Stimulated activated CD4-positive, alpha-beta T cell treated with anti-CD3 and anti-CD28 coated beads, Interleukin-12 subunit alpha, Interleukin-12 subunit beta, amount 100 ng/mL, for 24 hours (primary cell): ENCODE measurements at regions not wholly inside any gene's neighbourhood (a gene's known extent, or its start where the extent isn't known, plus 50 kb on each side); places are given as distances from the start of the nearest gene placed in this dataset.
"Not testable (repeated sequence)": the region's sequence is repeated elsewhere in the genome, so short reads cannot be mapped to it uniquely, and the experiment has no call there.

Experiments used
- DNase-seq, 2 experiments: peaks; one replicate each; pipeline ENCODE4 v3.0.0-alpha.2; 2020; ENCODE audit warnings: low read depth in 2 of 2

- no peak for DNase-seq
These were observed 321.4 kb upstream of the SEMA6A start for GRCh38 chr5:116896001-116896400.

- no peak for DNase-seq
These were observed 318.4 kb upstream of the SEMA6A start for GRCh38 chr5:116892993-116893392.

DNA sequence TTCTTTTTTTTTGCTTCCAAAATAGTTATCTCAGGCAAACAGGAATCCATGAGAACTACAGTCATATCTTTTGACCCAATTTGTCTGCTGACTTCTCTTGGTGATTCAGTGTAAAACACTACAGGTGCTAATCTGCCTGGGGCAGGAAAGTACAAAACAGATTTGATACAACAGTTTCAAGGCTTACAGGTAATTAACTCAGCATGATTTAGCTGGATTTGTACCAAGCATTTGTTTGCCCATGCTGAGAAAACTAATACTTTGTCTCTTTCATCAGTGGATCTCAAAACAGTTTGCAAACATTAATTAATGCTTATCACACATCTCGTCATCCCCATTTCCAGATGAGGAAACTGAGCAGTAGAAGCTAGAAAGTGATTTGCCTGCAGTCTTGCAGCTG, 312.5 kb upstream of the SEMA6A start:
- DNase-seq: no peak

- DNase-seq: no peak
These were observed 311.2 kb upstream of the SEMA6A start for GRCh38 chr5:116885825-116886224.

DNA sequence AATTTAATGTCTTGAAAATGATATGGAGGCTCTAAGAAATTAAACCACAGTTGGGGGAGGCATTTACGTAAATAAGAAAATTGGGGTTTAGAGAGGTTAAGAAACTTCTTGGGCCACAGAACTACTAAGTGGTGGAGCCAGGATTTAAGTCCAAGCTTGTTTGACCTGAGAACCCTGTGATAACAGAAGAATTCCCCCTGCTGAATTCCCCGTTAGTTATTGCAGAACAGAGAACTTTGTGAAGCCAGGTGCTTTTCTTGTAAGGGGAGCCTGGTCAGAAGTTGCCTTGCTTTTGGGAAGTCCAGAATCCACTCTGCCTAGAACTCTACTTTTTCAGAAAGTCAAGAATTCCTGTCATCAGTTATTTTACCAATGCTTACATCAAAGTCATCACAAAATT, 309.3 kb upstream of the SEMA6A start:
- DNase-seq: no peak

DNA sequence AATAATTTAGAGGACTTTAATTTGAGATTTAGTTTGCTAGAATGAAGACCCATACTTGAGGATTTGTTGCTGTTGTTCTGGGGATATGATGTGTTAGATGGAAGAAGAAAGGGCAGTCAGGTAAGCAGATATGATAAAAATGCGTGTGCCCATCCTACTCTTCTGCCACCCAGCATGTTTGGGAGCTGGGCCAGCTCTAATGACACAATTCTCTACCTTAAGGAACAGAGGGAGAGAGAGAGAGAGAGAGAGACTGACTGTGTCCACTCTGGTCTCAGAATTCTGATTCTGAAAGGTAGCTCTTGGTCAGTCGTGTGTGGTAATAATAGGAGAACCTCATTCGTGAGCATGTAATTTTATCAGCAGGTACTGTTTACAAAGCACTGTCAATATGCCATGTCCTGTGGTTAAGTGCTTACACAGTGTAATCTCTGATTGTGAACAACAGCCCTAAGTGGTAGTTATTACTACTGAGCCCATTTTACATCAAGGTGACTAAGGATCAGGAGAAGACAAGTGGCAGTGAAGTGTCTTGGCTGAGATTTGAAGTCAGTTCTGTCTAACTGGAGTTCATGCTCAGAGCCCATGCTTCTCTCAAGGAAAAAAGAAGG, 307.4 kb upstream of the SEMA6A start:
- no peak for DNase-seq

DNA sequence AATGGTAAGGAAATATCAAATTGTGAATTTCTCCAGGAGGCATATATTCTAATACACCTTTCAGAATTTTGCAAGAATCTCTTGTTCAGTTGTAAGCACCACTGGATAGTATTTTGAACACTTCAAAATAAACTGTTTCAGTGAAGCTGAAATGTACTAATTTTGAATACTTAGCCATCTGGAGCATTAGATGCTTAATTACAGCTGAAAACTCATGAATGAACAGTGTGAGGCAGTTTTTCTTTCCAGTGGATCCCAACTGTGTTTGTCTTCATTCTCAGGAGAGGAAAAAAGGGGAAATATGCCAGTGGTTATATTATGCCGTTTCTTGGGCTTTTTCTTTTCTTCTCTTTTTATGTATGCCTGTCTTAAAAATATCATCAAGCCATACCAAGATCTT, 306.0 kb upstream of the SEMA6A start:
- no peak for DNase-seq

- DNase-seq: no peak
These were observed 305.5 kb upstream of the SEMA6A start for GRCh38 chr5:116880150-116880549.

DNA sequence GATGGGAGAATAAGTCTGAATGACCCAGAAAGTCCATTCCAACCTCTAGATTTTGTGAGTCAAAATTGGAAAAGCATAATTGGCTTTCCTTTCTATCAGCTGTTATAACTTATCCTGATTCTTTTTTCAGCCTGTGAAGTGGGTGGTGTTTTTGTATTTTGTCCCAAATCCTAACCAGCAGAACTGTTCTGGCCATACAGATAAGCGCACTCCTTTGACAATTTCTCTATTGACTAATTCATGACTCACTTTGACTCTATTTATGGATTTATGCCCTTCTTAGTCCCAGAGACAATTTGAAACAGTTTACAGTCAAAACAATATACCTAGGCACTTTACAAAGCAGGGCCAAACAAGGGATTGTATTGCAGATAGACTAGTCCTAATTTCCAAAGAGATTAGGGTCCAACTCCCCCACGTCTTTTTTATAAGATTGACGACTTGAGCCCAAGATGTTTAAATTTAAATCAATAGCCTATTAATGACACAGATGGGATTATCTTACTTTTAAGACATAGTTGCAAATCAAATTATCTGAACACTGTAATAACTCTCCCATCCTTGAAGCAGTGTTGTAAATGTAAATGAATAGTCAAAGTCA, 301.7 kb upstream of the SEMA6A start:
- DNase-seq: no peak

DNA sequence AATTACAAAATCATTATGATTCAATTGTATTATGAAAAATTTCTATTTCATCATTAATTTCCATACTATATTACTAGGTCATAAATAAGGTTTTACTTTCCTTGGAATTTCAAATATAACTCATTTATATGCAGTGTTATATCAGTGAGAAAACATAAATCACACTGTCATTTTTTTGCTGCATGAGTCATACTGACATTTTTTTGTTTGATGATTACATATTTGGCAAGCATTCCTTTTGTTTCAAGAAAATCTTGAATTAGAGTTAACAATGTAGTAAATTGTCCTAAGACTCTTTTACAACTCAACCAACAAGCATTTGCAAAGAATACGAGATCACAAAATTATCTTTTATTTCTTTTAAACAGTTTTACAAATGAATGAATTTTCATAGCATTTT, 298.4 kb upstream of the SEMA6A start:
- no peak for DNase-seq

DNA sequence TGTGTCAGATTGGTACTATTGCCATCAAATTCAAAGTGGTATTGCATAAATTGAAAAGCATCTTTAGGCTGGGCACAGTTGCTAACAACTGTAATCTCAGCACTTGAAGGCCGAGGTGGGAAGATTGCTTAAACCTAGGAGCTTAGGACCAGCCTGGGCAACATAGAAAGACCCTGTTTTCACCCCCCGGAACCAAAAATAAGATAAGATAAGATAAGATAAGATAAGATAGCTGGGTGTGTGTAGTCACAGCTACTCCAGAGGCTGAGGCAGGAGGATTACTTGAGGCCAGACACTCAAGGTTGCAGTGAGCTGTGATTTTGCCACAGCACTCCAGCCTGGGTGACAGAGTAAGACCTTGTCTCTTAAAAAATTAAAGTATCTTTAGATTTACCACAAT, 297.9 kb upstream of the SEMA6A start:
- no peak for DNase-seq

- DNase-seq: not testable (repeated sequence)
These were observed 293.2 kb upstream of the SEMA6A start for GRCh38 chr5:116867825-116868224.

- DNase-seq: no peak
These were observed 291.0 kb upstream of the SEMA6A start for GRCh38 chr5:116865651-116866050.

DNA sequence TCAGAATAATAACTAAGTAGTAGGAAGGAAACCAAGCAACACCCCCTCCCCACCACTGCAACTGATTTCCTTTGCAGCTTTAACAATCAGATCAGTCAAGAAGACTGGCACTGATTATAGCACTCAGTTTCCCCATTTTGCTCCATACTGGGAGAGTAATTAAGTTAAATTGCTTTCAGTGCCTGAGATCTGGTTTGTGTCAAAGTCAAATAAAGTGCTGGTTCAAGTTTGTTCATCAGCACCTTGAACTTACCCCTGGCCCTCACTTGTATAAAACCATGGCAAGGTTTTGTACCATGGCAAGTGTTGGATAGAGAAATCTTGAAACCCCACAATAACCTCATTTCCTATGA, 290.2 kb upstream of the SEMA6A start:
- DNase-seq: no peak

- no peak for DNase-seq
These were observed 289.7 kb upstream of the SEMA6A start for GRCh38 chr5:116864157-116864837.

DNA sequence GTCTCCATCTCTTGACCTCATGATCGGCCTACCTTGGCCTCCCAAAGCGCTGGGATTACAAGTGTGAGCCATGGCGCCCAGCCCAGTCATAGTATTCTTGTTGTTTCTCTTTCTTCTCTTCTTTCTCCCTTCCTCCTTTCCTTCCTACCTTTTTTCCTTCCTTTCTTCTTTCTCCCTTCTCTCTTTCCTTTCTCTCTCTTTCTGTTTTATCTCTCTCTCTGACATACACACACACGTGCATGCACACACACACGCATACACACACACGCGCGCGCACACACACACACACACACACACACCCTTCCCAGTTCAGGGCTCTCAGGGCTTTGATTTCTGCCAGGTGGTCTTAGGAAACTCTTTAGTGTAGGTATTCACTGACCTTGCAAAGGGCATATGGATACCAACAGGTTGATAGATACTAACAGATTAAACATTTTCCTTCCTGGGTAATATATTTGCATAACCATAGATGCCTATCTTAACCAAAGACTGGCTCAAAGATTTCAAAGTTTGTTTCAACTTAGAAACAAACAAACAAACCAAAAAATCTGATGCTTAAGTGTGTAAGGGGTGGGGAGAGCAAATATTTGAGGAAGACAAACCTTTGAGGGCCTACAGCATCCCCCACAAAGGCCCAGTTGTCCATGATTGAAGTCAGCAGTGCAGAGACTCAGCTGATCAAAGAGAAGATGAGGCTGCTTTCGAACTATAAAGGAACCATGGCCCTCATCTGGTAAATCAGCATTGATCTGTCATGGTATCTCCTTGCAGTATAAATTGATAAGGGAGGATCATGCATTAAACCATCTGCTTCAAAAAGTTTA, 288.2 kb upstream of the SEMA6A start:
- no peak for DNase-seq

GRCh38 chr5:116861666-116862065, 287.0 kb upstream of the SEMA6A start:
- DNase-seq: no peak

DNA sequence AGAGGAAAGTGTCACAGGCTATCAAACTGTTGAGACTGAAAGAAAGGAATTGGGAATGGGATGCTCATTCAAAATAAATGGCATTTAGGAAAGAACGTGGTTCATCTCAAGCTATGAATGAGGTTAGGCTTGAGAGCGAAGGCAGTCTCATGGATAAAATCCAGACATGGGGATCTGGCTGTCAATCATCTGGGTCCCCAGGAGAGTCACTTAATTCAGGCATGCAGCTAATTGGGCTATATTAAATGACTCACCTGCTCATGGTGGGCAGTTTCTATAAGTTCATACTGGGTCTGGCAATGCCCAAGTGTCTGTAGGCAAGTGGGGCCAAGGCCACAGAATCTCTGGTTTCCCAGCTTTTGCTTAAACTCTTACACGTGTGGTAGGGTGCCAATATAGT, 286.5 kb upstream of the SEMA6A start:
- DNase-seq: no peak

- no peak for DNase-seq
These were observed 285.2 kb upstream of the SEMA6A start for GRCh38 chr5:116859666-116860320.

GRCh38 chr5:116858705-116859333, 284.2 kb upstream of the SEMA6A start:
- no peak for DNase-seq

GRCh38 chr5:116858020-116858419, 283.4 kb upstream of the SEMA6A start:
- DNase-seq: not testable (repeated sequence)

DNA sequence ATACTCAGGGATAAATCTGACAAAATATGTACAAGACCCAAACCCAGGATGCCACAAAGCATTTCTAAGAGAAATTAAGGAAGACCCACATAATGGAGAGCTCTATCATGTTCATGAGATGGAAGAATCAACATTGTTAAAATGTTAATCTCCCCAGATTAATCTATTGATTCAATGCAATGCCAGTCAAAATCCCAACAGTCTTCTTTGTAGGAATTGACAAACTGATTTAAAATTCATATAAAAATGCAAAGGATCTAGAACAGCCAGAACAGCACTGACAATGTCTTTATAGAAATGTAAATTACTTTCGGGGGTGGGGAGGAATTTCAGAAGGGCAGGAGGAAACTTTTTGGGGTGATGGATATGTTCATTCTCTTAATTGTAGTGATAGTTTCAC, 281.6 kb upstream of the SEMA6A start:
- DNase-seq: no peak
